ENCODE measurements at regions not wholly inside any gene's neighbourhood (a gene's known extent, or its start where the extent isn't known, plus 50 kb on each side); places are given as distances from the start of the nearest gene placed in this dataset.
"Not testable (repeated sequence)": the region's sequence is repeated elsewhere in the genome, so short reads cannot be mapped to it uniquely, and the experiment has no call there.

DNA sequence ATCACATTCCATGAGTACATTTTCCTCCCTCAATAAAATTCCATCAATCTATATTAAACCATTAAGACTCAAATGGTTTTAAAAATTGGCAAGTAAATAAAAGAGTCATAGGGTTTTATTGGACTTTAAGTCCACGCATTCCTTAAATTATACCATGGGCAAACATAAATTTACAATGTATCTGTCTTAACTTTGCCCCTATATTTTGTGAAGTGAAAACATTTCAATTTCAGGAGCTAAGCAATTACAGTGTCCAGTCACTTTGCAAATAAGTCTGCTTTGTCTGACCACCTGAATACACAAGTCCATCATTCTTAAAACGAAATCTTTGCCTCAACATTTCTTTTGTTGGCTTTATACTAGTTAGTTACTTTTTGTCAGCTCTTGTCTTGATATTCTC, 197.5 kb upstream of the SEMA3D start:
- DNase-seq (ENCODE audit: missing footprints) (no peak), ATAC-seq (no peak)
- intact Hi-C loops (cut with DNase I) = no loop called here

DNA sequence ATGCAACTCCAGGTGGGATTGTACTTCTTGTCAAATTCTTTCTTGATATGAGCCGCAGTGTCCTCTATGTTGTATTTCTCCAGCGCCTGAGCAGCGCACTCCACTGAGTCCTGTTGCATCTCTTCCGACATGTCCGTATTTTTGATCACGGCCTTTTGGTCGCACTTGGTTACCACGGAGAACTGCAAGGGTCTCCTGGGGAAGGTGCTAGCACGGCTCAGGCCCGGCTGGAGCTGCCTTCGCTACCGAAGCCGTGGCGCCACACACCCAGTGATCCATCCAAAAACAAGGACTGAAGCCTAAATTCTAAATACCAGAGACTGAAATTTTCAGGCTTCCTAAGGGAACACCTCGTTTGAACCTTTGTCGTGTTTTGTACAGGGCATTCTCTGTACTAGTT, 194.4 kb upstream of the SEMA3D start:
- no peak for DNase-seq (ENCODE audit: missing footprints)
- ATAC-seq = no peak

DNA sequence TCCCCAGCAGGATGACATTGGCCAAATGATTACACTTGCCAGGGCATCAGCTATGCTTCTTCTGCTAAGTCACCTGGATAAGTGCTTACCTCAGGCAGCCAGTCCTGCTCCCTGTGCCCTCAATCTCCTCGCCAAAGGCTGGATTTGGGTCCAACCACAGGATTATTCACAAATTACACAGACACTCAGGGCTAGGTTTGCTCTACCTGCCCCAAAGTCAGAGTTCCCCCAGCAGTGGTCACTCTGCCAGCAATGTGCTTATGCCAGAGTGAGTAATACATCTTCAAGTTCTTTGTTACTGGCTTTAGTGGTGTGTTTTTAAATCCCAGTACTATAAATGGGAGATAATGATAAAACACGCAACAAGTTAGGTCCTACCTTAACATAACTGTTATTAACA, 189.7 kb upstream of the SEMA3D start:
- no peak for ATAC-seq
- intact Hi-C loops (cut with DNase I) = no loop called here

More for the DNA sequence above, 194.4 kb upstream of the SEMA3D start:
- intact Hi-C loops (cut with DNase I) = no loop called here

DNA sequence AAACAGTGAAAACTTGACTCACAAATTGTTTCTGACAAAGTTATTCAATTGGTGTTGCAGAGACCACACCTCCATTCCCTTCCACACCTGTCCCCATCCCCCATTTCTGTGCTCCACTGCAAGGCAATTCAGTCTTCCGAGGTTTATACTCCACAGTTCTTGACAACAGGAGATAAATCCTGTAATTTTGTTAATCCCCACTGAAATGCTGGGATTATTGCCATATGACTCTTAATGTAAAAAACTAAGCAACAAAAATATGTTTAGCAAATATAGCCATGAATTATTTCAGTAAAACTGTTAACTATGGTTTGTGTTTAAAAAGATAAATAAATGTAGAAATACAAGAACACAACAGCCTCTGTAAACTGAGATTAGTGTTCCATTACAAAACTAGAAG, 170.1 kb upstream of the SEMA3D start:
- no peak for DNase-seq (ENCODE audit: missing footprints)
- intact Hi-C loops (cut with DNase I) = no loop called here
- no peak for ATAC-seq

More for the DNA sequence above, 189.7 kb upstream of the SEMA3D start:
- no peak for DNase-seq (ENCODE audit: missing footprints)

DNA sequence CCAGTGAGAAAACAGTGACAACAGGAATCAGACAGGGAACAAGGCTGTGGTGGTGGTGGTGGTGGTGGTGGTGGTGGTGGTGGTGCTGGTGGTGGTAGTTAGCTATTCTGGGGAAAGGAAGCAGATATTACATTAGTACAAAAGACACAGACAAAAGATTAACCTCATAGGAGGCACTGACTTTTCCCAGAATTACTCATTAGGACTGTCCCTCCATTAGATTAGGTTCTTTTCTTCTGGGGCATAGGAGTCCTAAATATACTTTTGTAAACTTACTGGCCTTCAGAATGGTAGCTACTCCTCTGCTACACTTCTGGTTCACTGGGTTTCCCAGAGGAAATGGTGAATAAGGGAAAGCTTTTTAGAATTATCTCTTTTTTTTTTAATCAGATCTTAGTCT, 156.6 kb upstream of the SEMA3D start:
- intact Hi-C loops (cut with DNase I) = no loop called here
- ATAC-seq = no peak
- DNase-seq (ENCODE audit: missing footprints) = no peak

DNA sequence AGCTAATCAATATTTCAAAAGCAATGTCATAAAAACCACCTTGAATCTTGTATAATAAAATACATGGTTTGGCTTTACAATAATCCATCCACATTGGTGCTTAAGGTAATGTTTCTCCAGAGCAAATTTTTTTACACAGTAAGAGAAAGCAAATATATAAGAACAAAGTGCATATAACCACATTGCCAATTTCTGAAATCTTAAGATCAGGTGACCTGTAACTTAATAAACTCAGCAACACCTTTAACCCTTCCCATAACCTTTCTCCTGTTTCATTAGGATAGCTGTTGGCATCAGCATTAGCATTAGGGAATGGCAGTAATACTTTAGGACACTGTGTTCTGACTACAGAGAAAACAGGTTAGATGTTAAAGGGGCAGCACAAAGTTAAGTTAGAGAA, 155.9 kb upstream of the SEMA3D start:
- no peak for ATAC-seq
- intact Hi-C loops (cut with DNase I) = no loop called here
- DNase-seq (ENCODE audit: missing footprints) = no peak

DNA sequence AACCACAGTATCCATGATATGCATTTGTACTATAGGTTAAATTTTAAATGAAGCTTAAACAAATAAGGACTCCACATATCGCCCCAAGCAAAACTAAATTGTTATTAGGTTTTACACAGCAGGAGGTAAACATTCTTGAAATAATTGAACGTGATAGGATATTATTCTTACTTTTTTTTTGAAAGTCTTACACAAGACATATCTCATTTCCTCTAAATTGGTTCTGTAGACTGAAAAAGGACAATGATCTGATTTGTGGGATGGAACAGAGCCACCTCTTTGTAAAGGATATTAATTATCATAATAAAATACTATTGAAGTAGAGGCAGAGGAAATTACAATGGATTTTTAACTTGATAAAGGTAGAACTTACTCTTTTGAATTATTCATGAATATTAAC, 155.1 kb upstream of the SEMA3D start:
- DNase-seq (ENCODE audit: missing footprints) = no peak
- intact Hi-C loops (cut with DNase I) = no loop called here
- no peak for ATAC-seq

DNA sequence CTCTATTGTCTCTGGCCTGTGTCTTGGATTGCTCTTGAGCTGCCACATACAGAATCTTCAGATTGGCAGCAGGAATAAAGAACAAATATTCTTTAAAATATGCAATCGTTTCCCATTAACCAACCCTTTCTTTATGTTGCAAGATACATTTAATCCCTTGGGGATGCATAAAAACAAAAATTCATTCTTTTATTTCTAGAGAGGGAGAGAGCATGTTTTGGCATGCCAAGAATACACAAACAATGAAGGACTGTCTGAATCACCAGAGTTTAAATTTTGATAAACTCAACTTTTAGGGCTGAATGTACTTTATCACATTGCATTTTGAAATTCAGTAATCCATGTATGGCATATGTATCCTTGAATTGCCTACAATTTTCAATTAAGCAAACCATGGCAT, 154.3 kb upstream of the SEMA3D start:
- ATAC-seq (no peak), DNase-seq (ENCODE audit: missing footprints) (no peak)
- intact Hi-C loops (cut with DNase I) = no loop called here

DNA sequence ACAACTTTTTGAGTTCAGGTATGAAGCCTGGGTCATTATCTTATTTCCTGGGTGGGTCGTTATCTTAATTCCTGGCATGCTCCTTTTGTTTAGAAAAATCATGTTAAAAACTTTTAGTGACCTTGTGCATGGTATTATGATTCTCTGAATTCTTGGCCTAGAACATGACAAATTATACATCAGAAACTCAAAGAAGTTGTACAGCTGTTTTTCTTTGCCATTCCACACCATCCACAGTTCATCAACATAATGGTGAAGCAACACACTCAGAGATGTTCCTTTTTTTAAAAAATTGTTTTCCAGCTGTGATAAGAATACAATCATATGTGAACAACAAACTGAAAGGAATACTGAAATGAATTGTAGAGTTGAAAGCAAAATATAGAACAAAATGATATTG, 149.2 kb upstream of the SEMA3D start:
- ATAC-seq = no peak
- DNase-seq (ENCODE audit: missing footprints) = no peak
- intact Hi-C loops (cut with DNase I) = no loop called here

DNA sequence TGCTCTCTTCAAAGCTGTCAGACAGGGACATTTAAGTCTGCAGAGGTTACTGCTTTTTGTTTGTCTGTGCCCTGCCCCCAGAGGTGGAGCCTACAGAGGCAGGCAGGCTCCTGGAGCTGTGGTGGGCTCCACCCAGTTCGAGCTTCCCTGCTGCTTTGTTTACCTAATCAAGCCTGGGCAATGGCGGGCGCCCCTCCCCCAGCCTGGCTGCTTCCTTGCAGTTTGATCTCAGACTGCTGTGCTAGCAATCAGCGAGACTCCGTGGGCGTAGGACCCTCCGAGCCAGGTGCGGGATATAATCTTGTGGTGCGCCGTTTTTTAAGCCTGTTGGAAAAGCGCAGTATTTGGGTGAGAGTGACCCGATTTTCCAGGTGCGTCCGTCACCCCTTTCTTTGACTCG, 148.3 kb upstream of the SEMA3D start:
- DNase-seq (ENCODE audit: missing footprints); ATAC-seq; intact Hi-C loops (cut with DNase I): not testable (repeated sequence)

DNA sequence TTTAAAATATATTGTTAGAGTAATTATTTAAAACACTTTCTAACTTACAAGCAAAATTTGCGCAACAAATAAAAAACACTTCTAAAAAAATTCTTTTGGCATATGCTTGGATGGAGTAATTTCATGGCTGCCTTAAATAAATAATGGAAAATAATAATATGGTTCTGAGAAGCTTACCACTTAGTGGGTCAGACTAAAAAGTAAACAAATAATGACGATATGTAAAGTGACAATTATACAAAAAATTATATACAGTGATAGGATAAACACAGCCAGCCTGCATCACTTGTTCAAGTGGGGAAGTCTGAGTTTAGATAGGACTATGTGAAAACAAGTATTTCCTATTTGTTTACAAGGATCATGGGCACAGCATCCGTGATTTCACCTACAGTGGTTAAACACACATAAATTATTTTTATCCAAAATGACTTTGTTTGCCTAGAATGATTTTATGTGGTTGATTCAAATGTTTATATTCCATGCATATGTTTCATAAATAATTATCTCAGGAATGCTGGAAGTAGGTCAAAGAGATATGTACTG, 141.7 kb upstream of the SEMA3D start:
- intact Hi-C loops (cut with DNase I) = no loop called here
- no peak for ATAC-seq
- DNase-seq (ENCODE audit: missing footprints) = no peak

DNA sequence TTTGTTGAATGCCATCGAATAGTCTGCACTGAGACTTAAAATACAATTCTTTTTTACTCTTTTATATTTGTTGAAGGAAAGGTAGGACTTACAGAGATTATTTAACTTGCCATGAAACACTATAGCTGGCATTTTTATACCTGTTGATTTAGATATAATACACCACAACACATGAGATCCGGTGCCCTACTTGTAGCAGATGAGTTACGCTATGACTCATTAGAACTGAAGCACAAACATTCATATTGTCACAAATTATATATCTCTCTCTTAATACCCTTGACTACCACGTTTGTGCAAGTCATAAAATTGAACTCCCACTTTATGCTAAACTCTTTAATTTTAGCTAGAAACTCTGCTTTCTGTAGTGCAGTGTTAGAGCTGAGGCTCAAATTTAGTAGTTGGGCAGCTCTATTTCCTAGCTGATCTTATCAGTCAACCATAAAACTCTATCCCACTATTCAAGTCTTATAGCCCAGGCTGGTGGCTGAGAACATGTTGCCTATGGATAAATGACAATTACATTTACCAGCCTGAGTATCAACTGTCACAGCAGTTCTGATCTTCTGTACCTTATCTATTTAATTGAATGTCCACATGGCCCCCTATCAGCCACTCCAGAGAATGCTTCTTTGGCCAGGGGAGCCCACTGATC, 137.4 kb upstream of the SEMA3D start:
- ATAC-seq = no peak
- no peak for DNase-seq (ENCODE audit: missing footprints)
- intact Hi-C loops (cut with DNase I) = no loop called here

DNA sequence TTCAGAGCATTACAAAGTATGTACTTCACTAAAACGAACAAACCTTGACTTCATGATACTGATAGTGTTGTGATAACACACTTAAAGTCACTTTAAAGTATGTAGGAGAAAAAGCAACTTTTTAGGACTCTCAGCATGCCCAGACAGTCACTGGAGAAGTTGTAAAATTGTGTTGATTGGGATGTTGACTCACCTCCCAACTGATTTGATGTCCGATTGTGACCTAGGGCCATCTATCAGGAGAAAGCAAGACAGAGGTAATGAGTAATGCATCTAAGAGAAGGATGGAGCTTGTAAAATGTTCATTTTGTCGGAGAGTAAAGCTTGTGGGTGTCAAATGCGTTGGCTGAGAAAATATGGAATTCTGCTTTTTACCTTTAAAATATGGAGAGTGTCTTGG, 135.4 kb upstream of the SEMA3D start:
- DNase-seq (ENCODE audit: missing footprints) (no peak), ATAC-seq (no peak)
- intact Hi-C loops (cut with DNase I) = no loop called here

DNA sequence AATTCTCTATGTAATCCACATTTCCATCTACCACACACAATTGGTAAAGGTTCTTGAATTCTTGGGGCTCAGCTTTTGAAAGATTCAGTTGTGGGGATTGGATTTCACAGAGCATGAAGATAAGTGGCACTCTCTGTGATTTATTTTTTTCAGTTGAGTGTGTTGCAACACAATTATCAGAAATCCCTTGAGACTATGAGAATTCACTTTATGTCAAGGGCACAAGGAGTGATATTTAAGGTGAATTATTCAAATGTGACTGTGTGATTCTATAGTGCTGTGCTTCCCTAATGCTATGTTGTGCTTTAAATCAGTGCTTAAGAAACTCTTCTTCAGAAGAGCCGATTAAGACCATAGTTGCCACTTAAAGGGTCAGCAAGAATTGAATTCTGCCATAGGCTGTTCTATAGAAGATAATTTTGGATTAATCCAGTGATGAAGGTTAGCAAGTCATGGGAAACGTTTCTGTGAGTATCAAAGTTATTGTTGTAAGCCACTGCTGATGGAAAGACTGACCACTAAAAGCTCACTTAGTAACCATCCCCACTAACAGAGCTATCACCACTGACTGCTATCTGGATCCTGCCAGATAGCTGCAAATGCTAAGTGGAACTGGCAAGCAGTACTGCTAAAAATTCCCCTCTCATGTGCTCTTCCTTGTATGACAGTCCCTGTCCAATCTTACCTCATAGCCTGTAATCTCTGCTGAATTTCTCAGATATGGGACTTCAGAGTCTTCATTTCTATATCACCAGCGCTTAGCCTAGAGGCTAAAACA, 134.0 kb upstream of the SEMA3D start:
- ATAC-seq (no peak), DNase-seq (ENCODE audit: missing footprints) (no peak)
- intact Hi-C loops (cut with DNase I) = no loop called here

DNA sequence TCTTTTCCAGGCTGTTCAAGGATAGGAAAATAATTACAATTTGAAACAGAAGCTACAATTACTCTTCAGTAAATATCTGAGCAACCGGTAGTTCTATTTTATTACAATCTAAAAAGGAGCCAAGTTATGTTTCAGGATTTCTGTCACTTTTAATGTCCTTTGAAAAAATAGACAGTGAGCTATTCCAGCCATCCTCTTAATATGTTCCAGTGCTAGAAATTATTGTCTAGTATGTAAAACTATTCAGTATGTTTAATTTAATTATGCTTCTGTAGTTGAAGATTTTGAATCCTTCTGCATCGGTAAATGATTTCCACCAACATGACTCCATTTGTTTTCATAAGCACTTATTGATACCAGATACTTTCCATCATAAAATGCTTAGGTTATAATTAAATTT, 129.6 kb upstream of the SEMA3D start:
- intact Hi-C loops (cut with DNase I) = no loop called here
- no peak for ATAC-seq
- DNase-seq (ENCODE audit: missing footprints) = no peak

DNA sequence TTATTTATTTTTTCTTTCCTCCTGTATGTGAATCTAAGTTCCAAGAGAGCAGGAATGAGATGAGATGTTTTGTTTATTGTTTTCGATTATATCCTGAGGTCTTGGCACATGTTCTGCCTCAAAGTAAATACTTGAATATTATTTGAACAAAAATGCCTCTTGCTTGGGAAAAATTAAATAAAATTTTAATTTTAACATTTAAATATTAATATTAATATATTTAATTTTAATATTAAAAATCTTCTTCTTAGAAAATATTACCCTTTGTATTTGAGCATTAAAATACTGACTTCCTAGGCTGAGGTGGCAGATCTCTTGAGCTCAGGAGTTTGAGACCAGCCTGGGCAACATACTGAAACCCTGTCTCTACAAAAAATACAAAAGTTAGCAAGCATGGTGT, 123.4 kb upstream of the SEMA3D start:
- intact Hi-C loops (cut with DNase I) = no loop called here
- ATAC-seq (no peak), DNase-seq (ENCODE audit: missing footprints) (no peak)

DNA sequence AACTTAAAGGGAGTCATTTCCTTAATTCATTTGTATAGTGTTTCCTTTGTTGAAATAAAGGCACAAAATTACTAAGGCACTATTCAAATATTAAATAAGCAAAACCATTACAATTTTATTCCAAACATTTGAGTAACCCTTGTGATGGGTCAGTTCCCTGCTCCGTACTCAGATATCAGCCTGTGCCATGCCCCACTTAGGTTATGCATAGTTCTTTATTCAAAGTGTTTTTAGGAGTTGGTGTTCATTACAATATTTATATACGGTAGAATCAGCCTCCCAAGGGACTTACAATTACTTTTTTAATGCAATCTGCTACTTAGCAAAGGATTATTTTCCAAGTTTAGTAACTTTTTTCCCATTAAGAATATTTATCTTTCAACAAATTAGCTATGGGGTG, 119.3 kb upstream of the SEMA3D start:
- intact Hi-C loops (cut with DNase I) = no loop called here
- no peak for DNase-seq (ENCODE audit: missing footprints)
- no peak for ATAC-seq

DNA sequence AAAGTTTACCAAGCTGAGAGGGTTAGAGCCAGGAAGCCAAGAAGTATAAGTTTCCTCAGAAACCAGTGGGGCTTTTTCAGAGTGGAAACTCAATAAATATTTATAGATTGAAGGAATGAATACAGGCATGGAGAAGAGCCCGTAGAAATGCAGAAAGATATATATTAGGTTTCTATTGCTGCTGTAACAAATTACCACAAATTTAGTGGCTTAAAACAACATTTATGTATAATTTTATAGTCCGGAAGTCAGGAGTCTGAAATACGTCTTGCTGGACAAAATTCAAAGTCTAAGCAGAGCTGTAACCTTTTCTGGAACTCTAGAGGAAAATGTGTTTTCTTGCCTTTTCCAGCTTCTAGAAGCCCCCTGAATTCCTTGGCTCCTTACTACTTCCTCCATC, 107.3 kb upstream of the SEMA3D start:
- DNase-seq (ENCODE audit: missing footprints) (no peak), ATAC-seq (no peak)
- intact Hi-C loops (cut with DNase I) = no loop called here

DNA sequence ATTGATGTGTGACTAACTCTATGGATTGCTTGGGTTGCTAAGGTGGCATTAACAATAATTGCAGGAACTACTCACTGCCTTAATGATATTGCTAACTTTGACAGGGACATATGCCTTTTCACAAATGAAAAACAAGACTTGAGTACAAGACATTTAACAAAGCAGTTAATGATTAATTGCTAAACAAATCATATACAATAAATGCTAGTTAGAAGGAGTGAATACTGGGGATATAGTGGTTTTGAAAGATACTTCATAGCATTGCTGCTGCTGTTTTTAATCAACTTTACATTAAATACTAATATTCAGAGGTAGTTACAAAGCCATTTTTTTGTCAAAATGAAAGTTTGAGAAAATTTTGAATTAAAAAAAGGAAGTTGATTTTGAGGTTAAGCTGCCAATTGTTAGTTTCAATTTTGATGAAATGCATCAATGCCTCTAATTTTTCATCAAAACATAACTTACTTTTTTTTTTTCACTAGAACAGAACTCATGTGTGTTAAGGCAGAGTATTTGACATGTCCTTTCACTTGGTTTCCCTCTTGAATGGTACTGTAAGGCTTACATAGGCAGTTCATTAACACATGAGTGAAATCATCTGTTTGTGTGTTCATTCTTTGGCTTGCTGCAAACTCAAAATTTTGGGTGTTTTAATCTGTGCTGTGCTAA, 106.2 kb upstream of the SEMA3D start:
- no peak for ATAC-seq
- intact Hi-C loops (cut with DNase I) = no loop called here
- DNase-seq (ENCODE audit: missing footprints) = no peak

DNA sequence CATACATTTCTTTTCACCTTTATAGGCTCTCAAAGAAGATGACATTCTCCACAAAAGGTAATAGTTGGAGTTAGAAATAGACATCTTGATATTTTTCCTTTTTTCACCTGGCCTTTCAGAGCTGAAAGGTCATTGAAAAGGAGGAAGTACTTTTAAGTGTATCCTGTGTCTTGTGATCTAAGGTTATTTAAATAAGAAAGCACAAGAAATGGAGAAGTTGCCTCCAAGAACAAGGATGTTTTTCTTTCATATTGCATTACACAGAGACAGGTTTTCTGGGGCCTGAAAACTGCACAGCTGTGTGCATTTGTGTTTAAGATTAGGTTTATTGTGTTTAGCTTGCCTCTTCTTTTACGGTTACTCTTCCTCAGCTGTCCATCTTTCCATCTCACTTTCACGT, 103.4 kb upstream of the SEMA3D start:
- ATAC-seq (no peak), DNase-seq (ENCODE audit: missing footprints) (no peak)
- intact Hi-C loops (cut with DNase I) = no loop called here

All from Right ventricle myocardium inferior (tissue), 1 donor.